Activated CD8-positive, alpha-beta memory T cell treated with anti-CD3 and anti-CD28 coated beads for 1 hour (primary cell): ENCODE measurements at regions not wholly inside any gene's neighbourhood (a gene's known extent, or its start where the extent isn't known, plus 50 kb on each side); places are given as distances from the start of the nearest gene placed in this dataset.

Experiments
- DNase-seq, 2 donors: peaks; one replicate each; pipeline ENCODE4 v3.0.0-alpha.2; 2020; ENCODE audit warnings: low read depth in 1 of 2; ENCODE audit errors: extremely low read depth in 1 of 2

- no peak for DNase-seq
These were observed 263.7 kb upstream of the THBS1 start for GRCh38 chr15:39317225-39317624.

- DNase-seq = no peak
These were observed 262.6 kb upstream of the THBS1 start for GRCh38 chr15:39318231-39318630.

- DNase-seq = no peak
These were observed 260.5 kb upstream of the THBS1 start for GRCh38 chr15:39320355-39320754.

- DNase-seq = no peak
These were observed 260.0 kb upstream of the THBS1 start for GRCh38 chr15:39320886-39321285.

- DNase-seq = no peak
These were observed 258.9 kb upstream of the THBS1 start for GRCh38 chr15:39321977-39322376.

- DNase-seq = no peak
These were observed 257.7 kb upstream of the THBS1 start for GRCh38 chr15:39323157-39323556.

GRCh38 chr15:39323706-39324105, 257.2 kb upstream of the THBS1 start:
- no peak for DNase-seq

- no peak for DNase-seq
These were observed 254.4 kb upstream of the THBS1 start for GRCh38 chr15:39326306-39326975.

GRCh38 chr15:39327005-39327730, 253.7 kb upstream of the THBS1 start:
- no peak for DNase-seq

GRCh38 chr15:39330061-39330460, 250.8 kb upstream of the THBS1 start:
- DNase-seq = no peak

GRCh38 chr15:39331584-39331983, 249.3 kb upstream of the THBS1 start:
- no peak for DNase-seq

- DNase-seq = no peak
These were observed 248.0 kb upstream of the THBS1 start for GRCh38 chr15:39332846-39333245.

GRCh38 chr15:39333393-39333792, 247.5 kb upstream of the THBS1 start:
- DNase-seq = no peak

GRCh38 chr15:39333896-39334295, 247.0 kb upstream of the THBS1 start:
- no peak for DNase-seq

GRCh38 chr15:39336926-39337325, 244.0 kb upstream of the THBS1 start:
- DNase-seq = no peak

GRCh38 chr15:39338251-39338650, 242.6 kb upstream of the THBS1 start:
- no peak for DNase-seq

- no peak for DNase-seq
These were observed 239.8 kb upstream of the THBS1 start for GRCh38 chr15:39340903-39341645.

- no peak for DNase-seq
These were observed 236.2 kb upstream of the THBS1 start for GRCh38 chr15:39344662-39345141.

GRCh38 chr15:39345176-39345575, 235.7 kb upstream of the THBS1 start:
- no peak for DNase-seq

- DNase-seq = no peak
These were observed 233.4 kb upstream of the THBS1 start for GRCh38 chr15:39347453-39347852.

GRCh38 chr15:39350785-39351184, 230.1 kb upstream of the THBS1 start:
- no peak for DNase-seq

- DNase-seq = no peak
These were observed 226.7 kb upstream of the THBS1 start for GRCh38 chr15:39354189-39354588.
